GM12872 (cell line): ENCODE measurements at regions not wholly inside any gene's neighbourhood (a gene's known extent, or its start where the extent isn't known, plus 50 kb on each side); places are given as distances from the start of the nearest gene placed in this dataset.

ENCODE experiments used
- CTCF ChIP-seq: IDR thresholded peaks from 3 replicates; pipeline ENCODE4 v1.5.1; 2011; ENCODE audit warnings: low read depth, mild to moderate bottlenecking, low read length, moderate library complexity; ENCODE audit not compliant: insufficient read depth

- no peak for TF ChIP-seq CTCF
These were observed 288.8 kb upstream of the LMCD1 start for GRCh38 chr3:8212794-8213193.

GRCh38 chr3:8213286-8213685 is 288.3 kb upstream of the LMCD1 start:
- TF ChIP-seq CTCF: no peak

GRCh38 chr3:8215821-8216220 is 285.8 kb upstream of the LMCD1 start:
- TF ChIP-seq CTCF: no peak

GRCh38 chr3:8218353-8218940 is 283.2 kb upstream of the LMCD1 start:
- no peak for TF ChIP-seq CTCF

- TF ChIP-seq CTCF: no peak
These were observed 281.3 kb upstream of the LMCD1 start for GRCh38 chr3:8220291-8220690.

GRCh38 chr3:8223766-8224165 is 277.9 kb upstream of the LMCD1 start:
- no peak for TF ChIP-seq CTCF

- TF ChIP-seq CTCF: no peak
These were observed 276.7 kb upstream of the LMCD1 start for GRCh38 chr3:8224941-8225340.

GRCh38 chr3:8233938-8234337 is 267.7 kb upstream of the LMCD1 start:
- TF ChIP-seq CTCF: no peak
